ENCODE measurements at regions not wholly inside any gene's neighbourhood (a gene's known extent, or its start where the extent isn't known, plus 50 kb on each side); places are given as distances from the start of the nearest gene placed in this dataset.

GRCh38 chr10:123585477-123586445 lies 80.4 kb upstream of the GPR26 start:
- no peaks in the 10 kb centered on the region for H3K36me3 ChIP-seq (replicated peaks in 1 of 2; ENCODE audit: control insufficient read depth in 1 of 2, insufficient read depth in 2 of 2, low read length in 2 of 2)
- H4K20me1 ChIP-seq (ENCODE audit: insufficient read depth, low read length), result no peaks in the 10 kb centered on the region
- H3K9ac ChIP-seq (ENCODE audit: insufficient read depth, low read depth, low read length), result no peak overlapping the region
- no peak overlapping the region for H3K4me2 ChIP-seq (ENCODE audit: low read depth, low read length)
- TF ChIP-seq TBL1XR1 (IDR thresholded peaks at IDR 0.05; ENCODE audit: borderline replicate concordance, low read length, partially characterized antibody), result no peak
- TF ChIP-seq ZNF768 (CRISPR knock-in tag; IDR thresholded peaks at IDR 0.05), result peak; percentile 47; the same call in 1 of the 2 replicates
- TF ChIP-seq TEAD2 (CRISPR knock-in tag; IDR thresholded peaks at IDR 0.05), result no peak
- TF ChIP-seq CEBPB (IDR thresholded peaks at IDR 0.05; ENCODE audit: borderline replicate concordance, low read depth, low read length), result peak; percentile 86
- TF ChIP-seq HNF4A (CRISPR knock-in tag; IDR thresholded peaks at IDR 0.05), result 0 out of 2 replicates have a peak, but pooled peaks have one; percentile 18
- POLR2A ChIA-PET, result no interaction called here
- in situ Hi-C loops (cut with HindIII; ENCODE audit: extremely low pct_ligation_motif_present, low pct_unique_long_range_greater_than_20kb), result loop anchor here (10.0 kb wide), 1 partner anchor 799 kb away; no protein-coding TSS in a partner anchor
- intact Hi-C loops (cut with micrococcal nuclease; ENCODE audit: unreplicated experiment), result no loop called here
- no peak overlapping the region for H2AFZ ChIP-seq (ENCODE audit: low read length)
- H3K27ac ChIP-seq (ENCODE audit: extremely low read length, insufficient read depth, low read length), result no peak overlapping the region
- CTCF ChIA-PET (ENCODE audit: low intra/inter-chr PET ratio, low total read pairs), result no interaction called here
- FAIRE-seq (no peak), DNase-seq (ENCODE audit: low spot score) (no peak), ATAC-seq (no peak)
- peaks cover 4 to 15% of the 10 kb centered on the region in 2 experiments; a peak in 3 of 5 replicates for H3K27me3 ChIP-seq (ENCODE audit: control insufficient read depth in 1 of 2, insufficient read depth in 2 of 2, low read length in 2 of 2)
- WGBS (ENCODE audit: low lambda C conversion rate), result 16% methylated on average over 12 of the region's 12 CpGs
- peaks cover 7% of the 10 kb centered on the region; the same call in 1 of the 2 replicates for H3K4me1 ChIP-seq (ENCODE audit: insufficient read depth, low read length)
- no peaks in the 10 kb centered on the region for H3K79me2 ChIP-seq (ENCODE audit: insufficient read depth, low read length)
- BruUV-seq (replicated peaks), result no TSS peak
- H3K9me3 ChIP-seq (ENCODE audit: low read length), result no peaks in the 10 kb centered on the region
- H3K4me3 ChIP-seq (replicated peaks in 1 of 3; ENCODE audit: insufficient read depth in 1 of 3, low read depth in 2 of 3, low read length in 3 of 3), result no peak overlapping the region

DNA sequence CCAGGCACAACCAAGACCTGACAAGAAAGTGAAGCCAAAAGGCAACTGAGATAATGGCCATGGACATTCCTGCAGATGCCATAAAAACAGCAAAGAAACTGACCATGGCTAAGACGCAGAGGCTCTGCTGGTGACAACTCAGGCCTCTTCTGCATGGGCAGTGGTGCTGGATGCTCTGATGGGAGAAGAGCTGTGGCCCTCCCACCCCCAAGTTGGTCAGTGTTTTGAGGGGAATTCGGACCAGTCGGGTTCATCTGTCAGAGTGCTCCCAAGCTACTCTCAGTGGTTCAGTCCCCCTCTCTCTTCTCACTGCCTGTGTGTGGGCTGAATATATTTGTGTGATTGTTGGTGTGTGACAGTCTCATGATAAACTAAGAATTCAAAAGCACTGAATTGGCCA lies 79.0 kb upstream of the GPR26 start:
- DNase-seq (ENCODE audit: low spot score) (no peak), FAIRE-seq (no peak), ATAC-seq (no peak)
- Histone ChIP-seq H3K4me3 (replicated peaks in 1 of 3; ENCODE audit: insufficient read depth in 1 of 3, low read depth in 2 of 3, low read length in 3 of 3) (no peak overlapping the region), H3K4me2 (ENCODE audit: low read depth, low read length) (no peak overlapping the region), H3K4me1 (ENCODE audit: insufficient read depth, low read length) (peaks cover 7% of the 10 kb centered on the region; the same call in 1 of the 2 replicates), H3K36me3 (replicated peaks in 1 of 2; ENCODE audit: control insufficient read depth in 1 of 2, insufficient read depth in 2 of 2, low read length in 2 of 2) (no peaks in the 10 kb centered on the region), H3K9me3 (ENCODE audit: low read length) (no peaks in the 10 kb centered on the region), H3K27me3 (ENCODE audit: control insufficient read depth in 1 of 2, insufficient read depth in 2 of 2, low read length in 2 of 2) (peaks cover 4 to 15% of the 10 kb centered on the region in 2 experiments; a peak in 3 of 5 replicates), H3K9ac (ENCODE audit: insufficient read depth, low read depth, low read length) (no peak overlapping the region), H3K79me2 (ENCODE audit: insufficient read depth, low read length) (no peaks in the 10 kb centered on the region), H2AFZ (ENCODE audit: low read length) (no peak overlapping the region), H4K20me1 (ENCODE audit: insufficient read depth, low read length) (no peaks in the 10 kb centered on the region), H3K27ac (ENCODE audit: extremely low read length, insufficient read depth, low read length) (no peak overlapping the region)
- in situ Hi-C loops (cut with HindIII; ENCODE audit: extremely low pct_ligation_motif_present, low pct_unique_long_range_greater_than_20kb), result loop anchor here (10.0 kb wide), 1 partner anchor 798 kb away; no protein-coding TSS in a partner anchor
- intact Hi-C loops (cut with micrococcal nuclease; ENCODE audit: unreplicated experiment), result no loop called here
- CTCF ChIA-PET (ENCODE audit: low intra/inter-chr PET ratio, low total read pairs), result no interaction called here
- no peak for TF ChIP-seq ELF3 (CRISPR knock-in tag; IDR thresholded peaks at IDR 0.05)
- TF ChIP-seq, protein P1, sequence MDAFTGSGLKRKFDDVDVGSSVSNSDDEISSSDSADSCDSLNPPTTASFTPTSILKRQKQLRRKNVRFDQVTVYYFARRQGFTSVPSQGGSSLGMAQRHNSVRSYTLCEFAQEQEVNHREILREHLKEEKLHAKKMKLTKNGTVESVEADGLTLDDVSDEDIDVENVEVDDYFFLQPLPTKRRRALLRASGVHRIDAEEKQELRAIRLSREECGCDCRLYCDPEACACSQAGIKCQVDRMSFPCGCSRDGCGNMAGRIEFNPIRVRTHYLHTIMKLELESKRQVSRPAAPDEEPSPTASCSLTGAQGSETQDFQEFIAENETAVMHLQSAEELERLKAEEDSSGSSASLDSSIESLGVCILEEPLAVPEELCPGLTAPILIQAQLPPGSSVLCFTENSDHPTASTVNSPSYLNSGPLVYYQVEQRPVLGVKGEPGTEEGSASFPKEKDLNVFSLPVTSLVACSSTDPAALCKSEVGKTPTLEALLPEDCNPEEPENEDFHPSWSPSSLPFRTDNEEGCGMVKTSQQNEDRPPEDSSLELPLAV (CRISPR knock-in tag; conservative IDR thresholded peaks at IDR 0.05; ENCODE audit: low read depth), result no peak
- TF ChIP-seq, protein P2, sequence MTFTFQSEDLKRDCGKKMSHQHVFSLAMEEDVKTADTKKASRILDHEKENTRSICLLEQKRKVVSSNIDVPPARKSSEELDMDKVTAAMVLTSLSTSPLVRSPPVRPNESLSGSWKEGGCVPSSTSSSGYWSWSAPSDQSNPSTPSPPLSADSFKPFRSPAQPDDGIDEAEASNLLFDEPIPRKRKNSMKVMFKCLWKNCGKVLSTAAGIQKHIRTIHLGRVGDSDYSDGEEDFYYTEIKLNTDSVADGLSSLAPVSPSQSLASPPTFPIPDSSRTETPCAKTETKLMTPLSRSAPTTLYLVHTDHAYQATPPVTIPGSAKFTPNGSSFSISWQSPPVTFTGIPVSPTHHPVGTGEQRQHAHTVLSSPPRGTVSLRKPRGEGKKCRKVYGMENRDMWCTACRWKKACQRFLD (CRISPR knock-in tag; IDR thresholded peaks at IDR 0.05; ENCODE audit: borderline replicate concordance), result no peak
- POLR2A ChIA-PET, result no interaction called here
- 56% methylated on average over 1 of the region's 3 CpGs for WGBS (ENCODE audit: low lambda C conversion rate)
- no TSS peak for BruUV-seq (replicated peaks)

Data from HepG2 (cell line).